Calu3 (cell line): ENCODE measurements at regions not wholly inside any gene's neighbourhood (a gene's known extent, or its start where the extent isn't known, plus 50 kb on each side); places are given as distances from the start of the nearest gene placed in this dataset.

Source experiments
- BruUV-seq: library from RNA; stranded (reverse); fragments of 400-500 nt; replicated peaks from 2 replicates; lab custom pipeline; 2021; lab: Mats Ljungman, UMichigan
- CTCF ChIA-PET: fragments of 300-600 bp; sonication (Branson Sonifier 250); formaldehyde crosslinking; loops from one replicate; lab custom pipeline; 2022; ENCODE audit warnings: antibody characterized with exemption; lab: Charles Lee
- DNase-seq: peaks from one replicate; pipeline ENCODE4 v3.0.0; 2022
- H3K27ac Mint-ChIP-seq: one replicate; pipeline ENCODE4 v1.8.0; 2022; ENCODE audit warnings: mixed read lengths; ENCODE audit not compliant: unreplicated experiment
- H3K27me3 Mint-ChIP-seq: one replicate; pipeline ENCODE4 v1.8.0; 2022; ENCODE audit warnings: mixed read lengths; ENCODE audit not compliant: unreplicated experiment
- H3K36me3 Mint-ChIP-seq: one replicate; pipeline ENCODE4 v1.8.0; 2022; ENCODE audit warnings: mild to moderate bottlenecking, moderate library complexity, mixed read lengths; ENCODE audit not compliant: insufficient read depth, unreplicated experiment
- H3K4me1 Mint-ChIP-seq: one replicate; pipeline ENCODE4 v1.8.0; 2022; ENCODE audit warnings: mild to moderate bottlenecking, low read depth, mixed read lengths; ENCODE audit not compliant: unreplicated experiment
- H3K4me3 Mint-ChIP-seq: one replicate; pipeline ENCODE4 v1.8.0; 2022; ENCODE audit warnings: mild to moderate bottlenecking, low read depth, moderate library complexity, mixed read lengths; ENCODE audit not compliant: unreplicated experiment
- H3K9me3 Mint-ChIP-seq: one replicate; pipeline ENCODE4 v1.8.0; 2022; ENCODE audit warnings: low read depth, mixed read lengths; ENCODE audit not compliant: unreplicated experiment
- intact Hi-C: fragments of 100-400 bp; cut with micrococcal nuclease; formaldehyde crosslinking; loops from one replicate; pipeline ENCODE4 v1.10.0; 2022; ENCODE audit not compliant: unreplicated experiment
- TF ChIP-seq, protein P1 (sequence below): fragments of 200-600 bp; IDR thresholded peaks from one replicate; pipeline ENCODE4 v1.8.0; 2022; ENCODE audit warnings: antibody characterized with exemption; ENCODE audit not compliant: unreplicated experiment

DNA sequence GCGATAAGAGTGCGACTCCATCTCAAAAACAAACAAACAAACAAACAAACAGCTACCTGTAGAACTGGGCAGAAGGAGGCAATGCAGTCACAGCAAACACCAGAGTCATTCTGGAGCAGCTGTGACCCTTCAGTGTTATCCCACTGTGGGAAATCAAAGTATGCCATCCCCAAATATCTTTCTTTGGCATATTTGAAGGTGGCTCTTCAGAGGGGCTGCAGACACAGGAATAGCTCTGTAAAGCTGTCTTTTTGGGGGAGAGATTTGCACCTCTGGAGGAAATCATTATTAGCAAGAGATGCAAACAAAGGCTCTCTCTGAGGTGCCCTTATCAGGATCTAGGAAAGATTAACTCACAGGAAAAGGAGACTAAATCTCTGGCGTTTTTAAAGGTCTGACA is 98.5 kb upstream of the XPO1 start:
- CTCF ChIA-PET: no interaction called here

GRCh38 chr2:61634512-61634911 is 96.4 kb upstream of the XPO1 start:
- no peak for DNase-seq
- H3K4me1 Mint-ChIP-seq: peaks cover 45% of the 10 kb centered on the region
- H3K36me3 Mint-ChIP-seq: no peaks in the 10 kb centered on the region
- CTCF ChIA-PET: no interaction called here
- H3K9me3 Mint-ChIP-seq: no peaks in the 10 kb centered on the region
- H3K4me3 Mint-ChIP-seq: no peak overlapping the region
- intact Hi-C loops: loop anchor here (5.0 kb wide), 1 partner anchor 97 kb away; the partner anchor contains the start of gene XPO1
- H3K27ac Mint-ChIP-seq: no peak overlapping the region
- no TSS peak for BruUV-seq
- H3K27me3 Mint-ChIP-seq: no peaks in the 10 kb centered on the region
- TF ChIP-seq, protein P1, sequence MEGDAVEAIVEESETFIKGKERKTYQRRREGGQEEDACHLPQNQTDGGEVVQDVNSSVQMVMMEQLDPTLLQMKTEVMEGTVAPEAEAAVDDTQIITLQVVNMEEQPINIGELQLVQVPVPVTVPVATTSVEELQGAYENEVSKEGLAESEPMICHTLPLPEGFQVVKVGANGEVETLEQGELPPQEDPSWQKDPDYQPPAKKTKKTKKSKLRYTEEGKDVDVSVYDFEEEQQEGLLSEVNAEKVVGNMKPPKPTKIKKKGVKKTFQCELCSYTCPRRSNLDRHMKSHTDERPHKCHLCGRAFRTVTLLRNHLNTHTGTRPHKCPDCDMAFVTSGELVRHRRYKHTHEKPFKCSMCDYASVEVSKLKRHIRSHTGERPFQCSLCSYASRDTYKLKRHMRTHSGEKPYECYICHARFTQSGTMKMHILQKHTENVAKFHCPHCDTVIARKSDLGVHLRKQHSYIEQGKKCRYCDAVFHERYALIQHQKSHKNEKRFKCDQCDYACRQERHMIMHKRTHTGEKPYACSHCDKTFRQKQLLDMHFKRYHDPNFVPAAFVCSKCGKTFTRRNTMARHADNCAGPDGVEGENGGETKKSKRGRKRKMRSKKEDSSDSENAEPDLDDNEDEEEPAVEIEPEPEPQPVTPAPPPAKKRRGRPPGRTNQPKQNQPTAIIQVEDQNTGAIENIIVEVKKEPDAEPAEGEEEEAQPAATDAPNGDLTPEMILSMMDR: no peak

More for the DNA sequence above, 98.5 kb upstream of the XPO1 start:
- BruUV-seq: no TSS peak
- Mint-ChIP-seq H3K4me3 (no peak overlapping the region), H3K4me1 (peaks cover 48% of the 10 kb centered on the region), H3K36me3 (no peaks in the 10 kb centered on the region), H3K9me3 (no peaks in the 10 kb centered on the region), H3K27ac (no peak overlapping the region), H3K27me3 (no peaks in the 10 kb centered on the region)
- no peak for DNase-seq
- TF ChIP-seq, protein P1: no peak
- intact Hi-C loops: no loop called here

- Mint-ChIP-seq H3K27ac (no peak overlapping the region), H3K27me3 (no peaks in the 10 kb centered on the region), H3K4me1 (peaks cover 52% of the 10 kb centered on the region), H3K36me3 (no peaks in the 10 kb centered on the region), H3K4me3 (no peak overlapping the region), H3K9me3 (no peaks in the 10 kb centered on the region)
- CTCF ChIA-PET: no interaction called here
- intact Hi-C loops: loop anchor here (5.0 kb wide), 1 partner anchor 96 kb away; the partner anchor contains the start of gene XPO1
- DNase-seq: no peak
- no TSS peak for BruUV-seq
- TF ChIP-seq, protein P1: no peak
Observed at GRCh38 chr2:61633250-61633649, 95.1 kb upstream of the XPO1 start.

GRCh38 chr2:61632276-61633169 is 94.4 kb upstream of the XPO1 start:
- no peak for DNase-seq
- Mint-ChIP-seq H3K36me3 (no peaks in the 10 kb centered on the region), H3K9me3 (no peaks in the 10 kb centered on the region), H3K4me3 (no peak overlapping the region), H3K4me1 (peaks cover 52% of the 10 kb centered on the region), H3K27me3 (no peaks in the 10 kb centered on the region), H3K27ac (no peak overlapping the region)
- CTCF ChIA-PET: interaction anchor here (0.6 to 1.0 kb wide), 2 partner anchors 10 to 49 kb away, joined by 3 to 5 read pairs; no protein-coding TSS in a partner anchor
- intact Hi-C loops: loop anchor here (5.0 kb wide), 1 partner anchor 95 kb away; the partner anchor contains the start of gene XPO1
- BruUV-seq: no TSS peak
- TF ChIP-seq, protein P1: no peak
